M059J (cell line): ENCODE measurements at regions not wholly inside any gene's neighbourhood (a gene's known extent, or its start where the extent isn't known, plus 50 kb on each side); places are given as distances from the start of the nearest gene placed in this dataset.
A peak's percentile ranks its signal among the peaks of the same experiment; 100 is the strongest.

Experiments
- DNase-seq: peaks from one replicate; pipeline ENCODE4 v3.0.0-alpha.2; 2012; ENCODE audit warnings: low read depth

- no peak for DNase-seq
Measured at GRCh38 chr20:17108896-17109295, 117.9 kb upstream of the PCSK2 start.

GRCh38 chr20:17109307-17109706 is 117.5 kb upstream of the PCSK2 start:
- no peak for DNase-seq

- no peak for DNase-seq
Measured at GRCh38 chr20:17128206-17128605, 98.6 kb upstream of the PCSK2 start.

GRCh38 chr20:17129089-17129488 is 97.8 kb upstream of the PCSK2 start:
- DNase-seq, result no peak

- peak; percentile 7 for DNase-seq
Measured at GRCh38 chr20:17137692-17138091, 89.1 kb upstream of the PCSK2 start.

- no peak for DNase-seq
Measured at GRCh38 chr20:17138237-17138636, 88.6 kb upstream of the PCSK2 start.

- no peak for DNase-seq
Measured at GRCh38 chr20:17140894-17141293, 85.9 kb upstream of the PCSK2 start.

GRCh38 chr20:17141568-17141967 is 85.3 kb upstream of the PCSK2 start:
- no peak for DNase-seq

GRCh38 chr20:17142666-17143065 is 84.2 kb upstream of the PCSK2 start:
- DNase-seq, result no peak

- DNase-seq, result no peak
Measured at GRCh38 chr20:17150858-17151257, 76.0 kb upstream of the PCSK2 start.

GRCh38 chr20:17155401-17155800 is 71.4 kb upstream of the PCSK2 start:
- DNase-seq, result no peak

GRCh38 chr20:17158701-17159100 is 68.1 kb upstream of the PCSK2 start:
- DNase-seq, result no peak

GRCh38 chr20:17161673-17162481 is 65.0 kb upstream of the PCSK2 start:
- no peak for DNase-seq

- no peak for DNase-seq
Measured at GRCh38 chr20:17168026-17168612, 58.7 kb upstream of the PCSK2 start.

GRCh38 chr20:17169585-17170136 is 57.2 kb upstream of the PCSK2 start:
- DNase-seq, result peak; percentile 44

GRCh38 chr20:17171746-17172280 is 55.0 kb upstream of the PCSK2 start:
- peak; percentile 47 for DNase-seq

GRCh38 chr20:17172836-17173516 is 53.9 kb upstream of the PCSK2 start:
- peak; percentile 34 for DNase-seq
